Keratinocyte (primary cell): ENCODE measurements at regions not wholly inside any gene's neighbourhood (a gene's known extent, or its start where the extent isn't known, plus 50 kb on each side); places are given as distances from the start of the nearest gene placed in this dataset.

ENCODE experiments used
- DNase-seq: peaks from one replicate; pipeline ENCODE4 v3.0.0-alpha.2; 2011; ENCODE audit warnings: low read depth, missing footprints, low spot score
- FAIRE-seq: peaks from 2 replicates; lab custom pipeline; 2011; peaks lifted over from hg19 to GRCh38; lab: Jason Lieb, UNC
- H2AFZ ChIP-seq: 2 replicates; pipeline ENCODE4 v1.6.0; 2012; ENCODE audit warnings: low read length, control low read depth, inconsistent platforms; ENCODE audit not compliant: control insufficient read depth
- H3K27ac ChIP-seq: 2 replicates; pipeline ENCODE4 v1.5.1; 2011; ENCODE audit warnings: low read length; ENCODE audit not compliant: control insufficient read depth, insufficient read depth
- H3K27me3 ChIP-seq: 3 replicates; pipeline ENCODE4 v1.6.0; 2011; ENCODE audit warnings: low read length; ENCODE audit not compliant: control insufficient read depth, insufficient read depth; ENCODE audit errors: extremely low read depth
- H3K36me3 ChIP-seq, 2 experiments: 2 replicates in 1 of 2; 3 replicates in 1 of 2; pipeline ENCODE4 v1.5.1; 2011; ENCODE audit warnings: low read length in 2 of 2, mild to moderate bottlenecking in 1 of 2; ENCODE audit not compliant: control insufficient read depth in 2 of 2, insufficient read depth in 2 of 2; ENCODE audit errors: extremely low read depth in 1 of 2
- H3K4me1 ChIP-seq: 3 replicates; pipeline ENCODE4 v1.5.1; 2011; ENCODE audit warnings: low read length; ENCODE audit not compliant: control insufficient read depth, insufficient read depth; ENCODE audit errors: extremely low read depth
- H3K4me2 ChIP-seq: 3 replicates; pipeline ENCODE4 v1.6.0; 2011; ENCODE audit warnings: low read depth, low read length; ENCODE audit not compliant: control insufficient read depth, insufficient read depth; ENCODE audit errors: extremely low read depth
- H3K4me3 ChIP-seq, 3 experiments: fragments of 200-600 bp in 1 of 3; sonication (generic) in 1 of 3; 2 replicates in 2 of 3; 3 replicates in 1 of 3; pipeline ENCODE4 v1.5.1; 2011 to 2016; ENCODE audit warnings: low read length in 3 of 3, mild to moderate bottlenecking in 3 of 3, control low read depth in 2 of 3, inconsistent platforms in 1 of 3, low read depth in 1 of 3, mixed read lengths in 1 of 3, mixed run types in 1 of 3, moderate library complexity in 1 of 3; ENCODE audit not compliant: control insufficient read depth in 2 of 3, insufficient read depth in 2 of 3; ENCODE audit errors: extremely low read depth in 1 of 3
- H3K79me2 ChIP-seq: 2 replicates; pipeline ENCODE4 v1.6.0; 2012; ENCODE audit warnings: low read length; ENCODE audit not compliant: control insufficient read depth, insufficient read depth
- H3K9ac ChIP-seq: 3 replicates; pipeline ENCODE4 v1.6.0; 2011; ENCODE audit warnings: low read length; ENCODE audit not compliant: control insufficient read depth, insufficient read depth; ENCODE audit errors: extremely low read depth
- H3K9me1 ChIP-seq: 3 replicates; pipeline ENCODE4 v1.6.0; 2011; ENCODE audit warnings: low read length; ENCODE audit not compliant: control insufficient read depth, insufficient read depth; ENCODE audit errors: extremely low read depth
- H3K9me3 ChIP-seq: 2 replicates; pipeline ENCODE4 v1.5.1; 2012; ENCODE audit warnings: low read depth, low read length; ENCODE audit not compliant: control insufficient read depth
- H4K20me1 ChIP-seq: 3 replicates; pipeline ENCODE4 v1.6.0; 2011; ENCODE audit warnings: low read length; ENCODE audit not compliant: control insufficient read depth, insufficient read depth; ENCODE audit errors: extremely low read depth
- CTCF ChIP-seq, 3 experiments: IDR thresholded peaks in 1 of 3; conservative IDR thresholded peaks in 1 of 3; optimal IDR thresholded peaks in 1 of 3; 2 replicates in 2 of 3; 3 replicates in 1 of 3; pipeline versions ENCODE3 to v1.5.1; 2011; ENCODE audit warnings: low read length in 3 of 3, mild to moderate bottlenecking in 3 of 3, moderate library complexity in 2 of 3, control low read depth in 1 of 3, inconsistent platforms in 1 of 3; ENCODE audit not compliant: insufficient read depth in 2 of 3; ENCODE audit errors: extremely low read depth in 1 of 3
- EZH2 ChIP-seq: IDR thresholded peaks from one replicate; pipeline ENCODE4 v1.6.1; 2012; ENCODE audit warnings: inconsistent platforms, mild to moderate bottlenecking, low read length, moderate library complexity
- dilution Hi-C: fragments of 300-500 bp; cut with MboI; formaldehyde crosslinking; loops from one replicate; pipeline ENCODE4 v1.7.0; 2020; ENCODE audit warnings: low sequenced_read_pairs; ENCODE audit not compliant: extremely low pct_ligation_motif_present

- H3K4me1 ChIP-seq: peaks cover 3% of the 10 kb centered on the region
- no peak overlapping the region for H3K4me3 ChIP-seq
- H3K27ac ChIP-seq: no peak overlapping the region
- no peak for FAIRE-seq
- dilution Hi-C loops: no loop called here
- H4K20me1 ChIP-seq: no peaks in the 10 kb centered on the region
- no peak overlapping the region for H3K4me2 ChIP-seq
- no peak for DNase-seq
- H3K36me3 ChIP-seq: no peaks in the 10 kb centered on the region
- H3K27me3 ChIP-seq: no peaks in the 10 kb centered on the region
- TF ChIP-seq CTCF (optimal IDR thresholded peaks at IDR 0.05 in 1 of 3, IDR thresholded peaks at IDR 0.05 in 1 of 3, conservative IDR thresholded peaks at IDR 0.05 in 1 of 3; ENCODE audit: extremely low read depth in 1 of 3, insufficient read depth in 2 of 3, low read length in 3 of 3): no peak
- TF ChIP-seq EZH2: no peak
- H3K9me1 ChIP-seq: no peaks in the 10 kb centered on the region
- H3K79me2 ChIP-seq: no peaks in the 10 kb centered on the region
- no peaks in the 10 kb centered on the region for H3K9me3 ChIP-seq
- no peak overlapping the region for H3K9ac ChIP-seq
- no peak overlapping the region for H2AFZ ChIP-seq
Observed at GRCh38 chr12:91805031-91805430, 340.6 kb downstream of the BTG1 start.

- no peak overlapping the region for H2AFZ ChIP-seq
- dilution Hi-C loops: no loop called here
- no peak for DNase-seq
- no peaks in the 10 kb centered on the region for H3K79me2 ChIP-seq
- H3K27me3 ChIP-seq: no peaks in the 10 kb centered on the region
- no peak for TF ChIP-seq CTCF (optimal IDR thresholded peaks at IDR 0.05 in 1 of 3, IDR thresholded peaks at IDR 0.05 in 1 of 3, conservative IDR thresholded peaks at IDR 0.05 in 1 of 3; ENCODE audit: extremely low read depth in 1 of 3, insufficient read depth in 2 of 3, low read length in 3 of 3)
- TF ChIP-seq EZH2: no peak
- no peak overlapping the region for H3K27ac ChIP-seq
- H4K20me1 ChIP-seq: no peaks in the 10 kb centered on the region
- no peak for FAIRE-seq
- H3K9ac ChIP-seq: no peak overlapping the region
- H3K9me3 ChIP-seq: no peaks in the 10 kb centered on the region
- no peak overlapping the region for H3K4me3 ChIP-seq
- H3K4me2 ChIP-seq: no peak overlapping the region
- H3K36me3 ChIP-seq: no peaks in the 10 kb centered on the region
- H3K4me1 ChIP-seq: peaks cover 3% of the 10 kb centered on the region
- H3K9me1 ChIP-seq: no peaks in the 10 kb centered on the region
Observed at GRCh38 chr12:91804533-91804932, 341.1 kb downstream of the BTG1 start.
